HepG2 (cell line): ENCODE measurements at regions not wholly inside any gene's neighbourhood (a gene's known extent, or its start where the extent isn't known, plus 50 kb on each side); places are given as distances from the start of the nearest gene placed in this dataset.

ENCODE experiments used
- CTCF ChIP-seq: sonication (generic); formaldehyde crosslinking; IDR thresholded peaks from 2 replicates; pipeline ENCODE4 v1.5.0; 2020; ENCODE audit warnings: mild to moderate bottlenecking, missing genetic modification reagents, moderate library complexity
- KLF16 ChIP-seq, 2 experiments: sonication (generic) in 1 of 2; formaldehyde crosslinking in 1 of 2; IDR thresholded peaks; 2 replicates each; pipeline versions ENCODE4 v1.6.1 to v1.8.0; 2016 to 2023; ENCODE audit warnings: missing genetic modification reagents in 2 of 2, missing compliant biosample characterization in 1 of 2
- NFAT5 ChIP-seq: sonication (generic); formaldehyde crosslinking; IDR thresholded peaks from 2 replicates; pipeline ENCODE4 v1.4.0; 2020; ENCODE audit warnings: missing genetic modification reagents
- NR2F2 ChIP-seq: IDR thresholded peaks from 2 replicates; pipeline ENCODE4 v1.6.1; 2012; ENCODE audit warnings: low read depth, inconsistent platforms, borderline replicate concordance
- SIN3B ChIP-seq: fragments of 150-350 bp; IDR thresholded peaks from 2 replicates; pipeline ENCODE4 v1.6.1; 2014; ENCODE audit warnings: low read length
- SMC3 ChIP-seq: IDR thresholded peaks from 2 replicates; pipeline ENCODE4 v1.6.1; 2011; ENCODE audit warnings: low read length, improper control_type of control experiment
- TEAD2 ChIP-seq: sonication (generic); formaldehyde crosslinking; IDR thresholded peaks from 2 replicates; pipeline ENCODE4 v1.9.0; 2021; ENCODE audit warnings: missing genetic modification reagents
- USF2 ChIP-seq, 2 experiments: sonication (generic) in 1 of 2; formaldehyde crosslinking in 1 of 2; IDR thresholded peaks; 2 replicates each; pipeline versions ENCODE4 v1.5.1 to v1.6.1; 2011 to 2020; ENCODE audit warnings: borderline replicate concordance in 1 of 2, low read depth in 1 of 2, low read length in 1 of 2, mild to moderate bottlenecking in 1 of 2, missing genetic modification reagents in 1 of 2, moderate library complexity in 1 of 2
- ZBTB10 ChIP-seq: sonication (generic); formaldehyde crosslinking; IDR thresholded peaks from 2 replicates; pipeline ENCODE4 v1.4.0; 2020; ENCODE audit warnings: missing genetic modification reagents, borderline replicate concordance
- ZFYVE20 ChIP-seq: sonication (generic); formaldehyde crosslinking; IDR thresholded peaks from 2 replicates; pipeline ENCODE4 v1.8.0; 2023; ENCODE audit warnings: low read depth, mild to moderate bottlenecking, moderate library complexity, missing genetic modification reagents, borderline replicate concordance
- ZNF530 ChIP-seq: sonication (generic); formaldehyde crosslinking; IDR thresholded peaks from 2 replicates; pipeline ENCODE4 v1.5.0; 2020; ENCODE audit warnings: low read depth, mild to moderate bottlenecking, missing genetic modification reagents
- ZNF616 ChIP-seq: sonication (generic); formaldehyde crosslinking; IDR thresholded peaks from 2 replicates; pipeline ENCODE4 v1.5.0; 2020; ENCODE audit warnings: low read depth, mild to moderate bottlenecking, missing genetic modification reagents
- ZNF703 ChIP-seq: sonication (generic); formaldehyde crosslinking; IDR thresholded peaks from 2 replicates; pipeline ENCODE4 v1.5.1; 2020; ENCODE audit warnings: missing genetic modification reagents, mild to moderate bottlenecking, moderate library complexity, borderline replicate concordance
- ZSCAN21 ChIP-seq: sonication (generic); formaldehyde crosslinking; IDR thresholded peaks from 2 replicates; pipeline ENCODE4 v1.8.0; 2022; ENCODE audit warnings: mild to moderate bottlenecking, missing genetic modification reagents, moderate library complexity, borderline replicate concordance

GRCh38 chr12:93243689-93244513 is 133.8 kb upstream of the NUDT4 start (continued):
- TF ChIP-seq USF2 (IDR thresholded peaks at IDR 0.05; ENCODE audit: low read depth, low read length) = no peak
- TF ChIP-seq USF2 (CRISPR knock-in tag; IDR thresholded peaks at IDR 0.05; ENCODE audit: borderline replicate concordance) = no peak
- TF ChIP-seq SMC3 = peak; percentile 49; the same call in 1 of the 2 replicates
- 0 out of 2 replicates have a peak, but pooled peaks have one; percentile 19 for TF ChIP-seq ZSCAN21 (CRISPR knock-in tag)
- no peak for TF ChIP-seq ZNF530 (CRISPR knock-in tag)
- TF ChIP-seq SIN3B = no peak
- no peak for TF ChIP-seq ZNF703
- no peak for TF ChIP-seq ZFYVE20
- peak; percentile 62; the same call in 1 of the 2 replicates for TF ChIP-seq NR2F2
- no peak for TF ChIP-seq TEAD2 (CRISPR knock-in tag)
- 0 out of 2 replicates have a peak, but pooled peaks have one; percentile 41 for TF ChIP-seq ZBTB10
- TF ChIP-seq CTCF = no peak
- TF ChIP-seq ZNF616 (CRISPR knock-in tag) = no peak
- TF ChIP-seq KLF16 (CRISPR knock-in tag; IDR thresholded peaks at IDR 0.05) = peak in 1 of 2 experiments; percentile 85; a peak in 2 of 4 replicates
- no peak for TF ChIP-seq NFAT5 (CRISPR knock-in tag)
